ENCODE measurements at regions not wholly inside any gene's neighbourhood (a gene's known extent, or its start where the extent isn't known, plus 50 kb on each side); places are given as distances from the start of the nearest gene placed in this dataset.

DNA sequence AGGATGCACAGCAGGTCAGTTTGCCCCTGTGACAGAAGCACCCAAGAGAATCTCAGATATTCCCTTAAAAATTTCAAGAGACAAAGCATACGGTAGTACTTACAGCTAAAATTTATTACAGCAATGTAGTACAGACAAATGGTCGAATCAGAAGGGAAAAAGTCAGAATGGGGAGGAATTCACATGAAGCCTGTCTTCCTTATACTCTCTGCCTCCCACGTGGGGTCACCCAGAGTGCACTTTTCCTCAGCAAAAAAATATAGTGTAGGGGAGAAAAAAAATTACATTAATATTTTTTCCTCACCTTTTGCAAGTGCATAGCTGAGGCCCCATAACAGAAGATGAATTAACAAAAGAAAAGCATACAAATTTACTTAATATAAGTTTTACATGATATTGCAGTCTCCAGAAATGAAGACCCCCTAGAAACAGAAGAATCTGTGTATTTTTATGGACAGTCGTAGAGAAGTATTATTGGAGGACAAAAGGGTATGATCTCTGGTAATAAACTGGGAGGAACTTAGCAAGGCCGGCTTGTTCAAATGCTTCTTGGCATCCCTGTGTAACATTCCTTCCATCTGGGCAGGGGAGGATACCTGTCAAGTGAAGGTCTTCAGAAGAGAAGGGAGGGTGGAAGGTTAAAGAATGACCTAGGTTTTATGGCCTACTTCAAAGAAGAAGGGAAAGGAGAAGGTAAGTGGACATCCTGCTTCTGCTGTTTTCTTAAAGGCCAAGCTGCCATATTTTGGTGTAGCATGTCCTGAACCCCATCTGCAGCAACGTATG is 270.6 kb upstream of the MAGI2 start:
- DNase-seq, result no peak
- H3K27me3 Mint-ChIP-seq, result peaks cover 2% of the 10 kb centered on the region
- no peaks in the 10 kb centered on the region for H3K4me1 Mint-ChIP-seq
- H3K27ac Mint-ChIP-seq, result no peak overlapping the region
- H3K36me3 Mint-ChIP-seq, result no peaks in the 10 kb centered on the region
- no peaks in the 10 kb centered on the region for H3K9me3 Mint-ChIP-seq
- no peak overlapping the region for H3K4me3 Mint-ChIP-seq

GRCh38 chr7:79722217-79722616 is 268.8 kb upstream of the MAGI2 start:
- H3K4me3 Mint-ChIP-seq, result no peak overlapping the region
- no peak overlapping the region for H3K27ac Mint-ChIP-seq
- H3K36me3 Mint-ChIP-seq, result no peaks in the 10 kb centered on the region
- no peaks in the 10 kb centered on the region for H3K9me3 Mint-ChIP-seq
- H3K4me1 Mint-ChIP-seq, result no peaks in the 10 kb centered on the region
- peaks cover 2% of the 10 kb centered on the region for H3K27me3 Mint-ChIP-seq
- DNase-seq, result no peak

DNA sequence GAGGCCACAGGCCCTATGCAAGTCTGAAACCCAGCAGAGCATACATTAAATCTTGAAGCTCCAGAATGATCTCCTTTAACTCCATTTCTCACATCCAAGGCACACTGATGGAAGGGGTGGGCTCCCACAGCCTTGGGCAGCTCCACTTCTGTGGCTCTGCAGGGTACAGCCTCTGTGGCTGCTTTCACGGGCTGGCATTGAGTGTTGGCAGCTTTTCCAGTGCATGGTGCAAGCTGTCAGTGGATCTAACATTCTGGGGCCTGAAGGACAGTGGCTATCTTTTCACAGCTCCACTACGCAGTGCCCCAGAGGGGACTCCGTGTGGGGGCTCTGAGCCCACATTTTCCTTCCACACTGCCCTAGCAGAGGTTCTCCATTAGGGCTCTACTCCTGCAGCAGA is 265.7 kb upstream of the MAGI2 start:
- Mint-ChIP-seq H3K9me3 (no peaks in the 10 kb centered on the region), H3K27me3 (peaks cover 2% of the 10 kb centered on the region), H3K4me3 (no peak overlapping the region), H3K4me1 (no peaks in the 10 kb centered on the region), H3K27ac (no peak overlapping the region), H3K36me3 (no peaks in the 10 kb centered on the region)
- DNase-seq, result no peak

- Mint-ChIP-seq H3K9me3 (no peaks in the 10 kb centered on the region), H3K4me1 (no peaks in the 10 kb centered on the region), H3K27me3 (no peaks in the 10 kb centered on the region), H3K36me3 (no peaks in the 10 kb centered on the region), H3K27ac (no peak overlapping the region), H3K4me3 (no peak overlapping the region)
- no peak for DNase-seq
Measured at GRCh38 chr7:79716329-79716728, 262.9 kb upstream of the MAGI2 start.

- no peaks in the 10 kb centered on the region for H3K36me3 Mint-ChIP-seq
- no peaks in the 10 kb centered on the region for H3K4me1 Mint-ChIP-seq
- H3K9me3 Mint-ChIP-seq, result no peaks in the 10 kb centered on the region
- H3K27ac Mint-ChIP-seq, result no peak overlapping the region
- no peaks in the 10 kb centered on the region for H3K27me3 Mint-ChIP-seq
- no peak for DNase-seq
- no peak overlapping the region for H3K4me3 Mint-ChIP-seq
Measured at GRCh38 chr7:79714081-79714480, 260.6 kb upstream of the MAGI2 start.

- Mint-ChIP-seq H3K27me3 (peaks cover 2% of the 10 kb centered on the region), H3K36me3 (no peaks in the 10 kb centered on the region), H3K9me3 (no peaks in the 10 kb centered on the region), H3K4me3 (no peak overlapping the region), H3K27ac (no peak overlapping the region), H3K4me1 (no peaks in the 10 kb centered on the region)
- no peak for DNase-seq
Measured at GRCh38 chr7:79713276-79713675, 259.8 kb upstream of the MAGI2 start.

DNA sequence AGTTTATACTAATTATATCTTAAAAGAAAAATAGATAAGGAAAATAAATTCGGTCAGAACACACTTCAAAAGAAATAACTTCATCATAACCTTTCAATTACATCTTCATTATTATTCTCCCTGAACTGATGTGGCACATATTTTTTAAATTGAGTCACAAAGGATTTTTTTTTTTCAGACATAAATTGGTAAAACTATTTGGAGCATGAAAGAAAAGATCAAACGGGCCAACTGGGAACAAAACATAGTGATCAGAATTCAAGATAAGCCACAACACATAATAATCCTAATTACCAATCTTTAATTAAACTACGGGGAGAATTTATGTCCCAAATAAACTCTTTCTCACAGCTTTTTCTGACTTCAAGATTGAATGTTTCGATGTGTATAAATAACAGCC is 258.2 kb upstream of the MAGI2 start:
- H3K36me3 Mint-ChIP-seq, result no peaks in the 10 kb centered on the region
- H3K4me1 Mint-ChIP-seq, result no peaks in the 10 kb centered on the region
- no peak overlapping the region for H3K27ac Mint-ChIP-seq
- no peaks in the 10 kb centered on the region for H3K9me3 Mint-ChIP-seq
- peaks cover 3% of the 10 kb centered on the region for H3K27me3 Mint-ChIP-seq
- DNase-seq, result no peak
- H3K4me3 Mint-ChIP-seq, result no peak overlapping the region

DNA sequence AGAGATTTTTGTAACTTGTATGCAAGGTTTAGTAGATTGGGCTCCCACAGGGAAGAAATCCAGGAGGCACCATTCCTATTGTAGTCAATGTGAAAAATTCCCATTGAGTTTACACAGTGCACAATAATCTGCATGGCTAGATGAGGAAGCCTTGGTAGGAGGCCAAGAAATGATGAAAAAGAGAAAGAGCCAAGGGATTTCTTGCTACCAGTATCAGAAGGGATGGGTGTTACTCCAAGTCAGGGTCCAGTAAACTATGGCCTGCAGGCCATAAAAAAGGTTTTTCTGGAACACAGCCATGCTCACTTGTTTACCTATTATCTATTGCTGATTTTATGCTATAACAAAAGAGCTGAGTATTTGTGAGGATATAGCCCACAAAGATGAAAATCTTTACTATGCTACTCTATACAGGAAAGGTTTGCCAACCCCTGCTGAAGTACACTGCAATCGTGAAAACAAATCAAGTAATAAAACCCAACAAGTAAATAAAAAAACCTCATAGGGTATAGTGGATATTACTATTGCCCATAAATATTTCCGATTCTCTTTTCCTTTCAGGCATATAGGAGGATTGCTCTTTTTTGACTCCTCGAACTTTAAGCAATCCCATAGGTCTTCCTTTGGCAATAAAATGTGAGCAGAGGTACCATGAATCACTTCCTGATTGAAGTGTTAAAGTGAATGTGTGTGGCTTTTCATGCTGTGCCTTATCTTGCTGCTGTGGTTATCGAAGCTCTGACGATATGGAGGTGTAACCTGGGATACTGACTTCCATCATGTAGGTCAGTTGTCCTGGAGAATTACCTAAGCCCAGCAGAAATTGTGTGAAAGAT is 256.3 kb upstream of the MAGI2 start:
- DNase-seq, result no peak
- H3K4me1 Mint-ChIP-seq, result no peaks in the 10 kb centered on the region

DNA sequence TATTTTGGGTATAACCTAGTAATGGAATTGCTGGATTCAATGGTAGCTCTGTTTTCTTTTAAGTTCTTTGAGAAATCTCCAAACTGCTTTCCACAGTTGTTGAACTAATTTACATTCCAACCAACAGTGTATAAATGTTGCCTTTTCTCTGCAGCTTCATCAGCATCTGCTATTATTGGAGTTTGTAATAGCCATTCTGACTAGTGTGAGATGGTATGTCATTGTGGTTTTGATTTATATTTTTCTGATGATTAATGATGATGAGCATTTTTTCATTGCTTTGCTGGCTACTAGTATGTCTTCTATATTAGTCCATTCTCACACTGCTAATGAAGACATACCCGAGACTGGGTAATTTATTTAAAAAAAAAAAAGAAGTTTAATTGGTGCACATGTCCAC is 248.6 kb upstream of the MAGI2 start:
- Mint-ChIP-seq H3K27me3 (no peaks in the 10 kb centered on the region), H3K27ac (no peak overlapping the region), H3K4me1 (no peaks in the 10 kb centered on the region), H3K36me3 (no peaks in the 10 kb centered on the region), H3K4me3 (no peak overlapping the region), H3K9me3 (no peaks in the 10 kb centered on the region)
- DNase-seq, result no peak

More for the DNA sequence above, 256.3 kb upstream of the MAGI2 start:
- no peak overlapping the region for H3K27ac Mint-ChIP-seq
- no peaks in the 10 kb centered on the region for H3K9me3 Mint-ChIP-seq
- peaks cover 3% of the 10 kb centered on the region for H3K27me3 Mint-ChIP-seq
- H3K4me3 Mint-ChIP-seq, result no peak overlapping the region
- no peaks in the 10 kb centered on the region for H3K36me3 Mint-ChIP-seq

DNA sequence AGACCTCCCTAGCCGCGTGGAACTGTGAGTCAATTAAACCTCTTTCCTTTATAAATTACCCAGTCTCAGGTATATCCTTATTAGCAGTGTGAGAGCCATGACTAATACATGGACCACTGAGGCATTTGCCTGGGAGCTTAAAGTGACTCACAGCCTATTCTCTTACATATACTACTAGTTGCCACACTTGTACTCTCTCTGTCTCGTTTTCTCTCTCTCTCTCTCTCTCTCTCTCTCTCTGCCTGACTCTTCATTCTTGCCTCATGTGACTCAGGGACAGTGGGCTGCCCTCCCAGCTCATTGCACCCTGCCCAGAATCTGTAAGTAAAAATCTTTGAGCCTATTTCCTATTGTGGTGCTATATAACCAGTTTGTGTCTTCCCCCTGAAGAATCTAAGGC is 238.5 kb upstream of the MAGI2 start:
- no peaks in the 10 kb centered on the region for H3K27me3 Mint-ChIP-seq
- no peak overlapping the region for H3K27ac Mint-ChIP-seq
- H3K36me3 Mint-ChIP-seq, result no peaks in the 10 kb centered on the region
- peak; percentile 0 for DNase-seq
- no peak overlapping the region for H3K4me3 Mint-ChIP-seq
- H3K4me1 Mint-ChIP-seq, result no peaks in the 10 kb centered on the region
- no peaks in the 10 kb centered on the region for H3K9me3 Mint-ChIP-seq

DNA sequence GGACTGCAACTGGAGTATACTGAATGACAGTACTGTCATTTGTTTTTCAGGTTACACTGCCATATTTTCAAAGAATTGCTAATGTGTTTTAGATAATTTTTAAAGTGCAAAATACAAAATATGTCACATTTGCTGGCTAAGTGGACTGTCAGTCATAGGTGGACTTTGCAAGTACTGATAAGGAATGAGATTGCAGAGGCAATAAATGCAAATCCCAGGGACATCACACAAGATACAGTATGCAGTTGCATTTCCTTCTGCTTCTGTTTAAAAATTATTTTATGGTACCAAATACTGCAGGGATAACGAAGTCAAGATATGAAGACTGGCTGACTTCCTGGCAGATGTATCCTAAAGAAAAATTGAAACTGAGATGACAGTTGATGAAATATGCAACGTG is 237.6 kb upstream of the MAGI2 start:
- H3K9me3 Mint-ChIP-seq, result no peaks in the 10 kb centered on the region
- no peaks in the 10 kb centered on the region for H3K4me1 Mint-ChIP-seq
- no peak for DNase-seq
- H3K27me3 Mint-ChIP-seq, result no peaks in the 10 kb centered on the region
- no peak overlapping the region for H3K27ac Mint-ChIP-seq
- no peak overlapping the region for H3K4me3 Mint-ChIP-seq
- H3K36me3 Mint-ChIP-seq, result no peaks in the 10 kb centered on the region

- no peak for DNase-seq
- Mint-ChIP-seq H3K36me3 (no peaks in the 10 kb centered on the region), H3K4me3 (no peak overlapping the region), H3K9me3 (no peaks in the 10 kb centered on the region), H3K27me3 (peaks cover 13% of the 10 kb centered on the region), H3K4me1 (no peaks in the 10 kb centered on the region), H3K27ac (no peak overlapping the region)
Measured at GRCh38 chr7:79684384-79684783, 230.9 kb upstream of the MAGI2 start.

DNA sequence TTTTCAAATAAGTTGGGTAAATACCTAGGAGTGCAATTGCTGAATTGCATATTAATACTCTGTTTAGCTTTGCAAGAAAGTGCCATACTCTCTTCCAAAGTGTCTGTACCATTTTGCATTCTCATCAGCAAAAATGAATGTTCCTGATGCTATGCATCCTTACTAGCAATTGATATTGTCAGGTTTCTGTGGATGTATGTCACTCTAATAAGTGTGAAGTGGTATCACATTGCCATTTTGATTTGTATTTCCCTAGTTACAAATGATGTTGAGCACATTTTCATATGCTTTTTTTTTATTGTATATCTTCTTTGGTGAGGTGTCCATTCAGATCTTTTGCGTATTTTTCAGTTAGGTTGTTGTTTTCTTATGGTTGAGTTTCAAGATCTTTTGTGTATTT is 230.4 kb upstream of the MAGI2 start:
- Mint-ChIP-seq H3K36me3 (no peaks in the 10 kb centered on the region), H3K4me1 (no peaks in the 10 kb centered on the region), H3K4me3 (no peak overlapping the region), H3K27me3 (peaks cover 13% of the 10 kb centered on the region), H3K9me3 (no peaks in the 10 kb centered on the region), H3K27ac (no peak overlapping the region)
- no peak for DNase-seq

DNA sequence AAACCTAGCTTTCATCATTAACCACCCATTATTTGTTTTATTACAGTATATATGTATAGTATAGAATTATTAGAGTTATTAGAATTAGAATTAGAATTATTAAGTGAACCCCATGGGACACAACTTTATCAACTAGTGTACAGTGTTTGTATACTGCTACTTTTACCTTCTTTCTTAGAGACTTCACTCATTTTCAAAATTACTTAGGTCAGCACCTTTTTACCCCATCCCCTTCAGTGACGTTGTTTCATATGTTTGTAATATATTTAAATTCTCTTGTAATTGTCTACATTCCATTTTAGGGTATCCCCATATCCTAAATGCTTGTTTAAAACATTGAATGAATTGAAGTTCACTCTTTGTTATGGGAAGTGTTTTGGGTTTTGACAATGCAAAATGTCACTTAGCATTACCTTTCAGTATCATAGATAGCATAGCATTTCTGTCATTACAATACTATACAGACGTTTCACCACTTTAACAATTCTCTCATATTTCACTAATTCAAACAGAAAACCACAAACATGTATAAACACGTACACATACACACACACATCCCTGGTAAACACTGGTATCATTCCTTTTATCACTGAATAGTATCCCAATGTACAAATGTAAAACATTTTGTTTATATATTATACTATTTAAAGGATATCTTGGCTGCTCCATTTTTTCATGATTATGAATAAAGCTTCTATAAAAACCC is 229.9 kb upstream of the MAGI2 start:
- DNase-seq, result no peak
- Mint-ChIP-seq H3K4me3 (no peak overlapping the region), H3K27me3 (peaks cover 13% of the 10 kb centered on the region), H3K27ac (no peak overlapping the region), H3K4me1 (no peaks in the 10 kb centered on the region), H3K36me3 (no peaks in the 10 kb centered on the region), H3K9me3 (no peaks in the 10 kb centered on the region)

- H3K4me1 Mint-ChIP-seq, result no peaks in the 10 kb centered on the region
- no peak overlapping the region for H3K27ac Mint-ChIP-seq
- H3K4me3 Mint-ChIP-seq, result no peak overlapping the region
- H3K36me3 Mint-ChIP-seq, result no peaks in the 10 kb centered on the region
- H3K9me3 Mint-ChIP-seq, result no peaks in the 10 kb centered on the region
- peaks cover 13% of the 10 kb centered on the region for H3K27me3 Mint-ChIP-seq
- DNase-seq, result no peak
Measured at GRCh38 chr7:79681454-79681853, 228.0 kb upstream of the MAGI2 start.

Measured in activated naive CD8-positive, alpha-beta T cell treated with anti-CD3 and anti-CD28 coated beads for 36 hours (primary cell).